ENCODE measurements at regions not wholly inside any gene's neighbourhood (a gene's known extent, or its start where the extent isn't known, plus 50 kb on each side); places are given as distances from the start of the nearest gene placed in this dataset.

DNA sequence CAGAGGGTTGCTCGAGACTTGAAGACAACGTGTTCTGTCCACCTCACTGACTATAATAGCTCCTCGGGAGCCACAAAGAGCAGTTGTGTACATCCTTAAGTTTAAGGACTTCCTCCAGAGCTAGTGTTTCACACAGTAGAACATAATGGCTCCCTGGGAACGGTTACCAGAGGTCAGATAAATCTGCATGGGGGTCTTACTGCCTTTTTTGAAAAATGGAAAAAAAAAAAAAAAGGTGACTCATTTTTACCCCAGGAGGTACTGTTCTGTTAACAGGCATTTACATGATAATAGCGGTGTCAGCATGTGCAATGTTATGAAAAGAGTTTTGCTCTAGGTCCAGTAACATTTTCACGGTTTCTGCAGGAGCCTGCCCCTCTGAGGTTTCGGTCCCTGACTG is 498.9 kb upstream of the WWC1 start:
- TF ChIP-seq, protein P1, sequence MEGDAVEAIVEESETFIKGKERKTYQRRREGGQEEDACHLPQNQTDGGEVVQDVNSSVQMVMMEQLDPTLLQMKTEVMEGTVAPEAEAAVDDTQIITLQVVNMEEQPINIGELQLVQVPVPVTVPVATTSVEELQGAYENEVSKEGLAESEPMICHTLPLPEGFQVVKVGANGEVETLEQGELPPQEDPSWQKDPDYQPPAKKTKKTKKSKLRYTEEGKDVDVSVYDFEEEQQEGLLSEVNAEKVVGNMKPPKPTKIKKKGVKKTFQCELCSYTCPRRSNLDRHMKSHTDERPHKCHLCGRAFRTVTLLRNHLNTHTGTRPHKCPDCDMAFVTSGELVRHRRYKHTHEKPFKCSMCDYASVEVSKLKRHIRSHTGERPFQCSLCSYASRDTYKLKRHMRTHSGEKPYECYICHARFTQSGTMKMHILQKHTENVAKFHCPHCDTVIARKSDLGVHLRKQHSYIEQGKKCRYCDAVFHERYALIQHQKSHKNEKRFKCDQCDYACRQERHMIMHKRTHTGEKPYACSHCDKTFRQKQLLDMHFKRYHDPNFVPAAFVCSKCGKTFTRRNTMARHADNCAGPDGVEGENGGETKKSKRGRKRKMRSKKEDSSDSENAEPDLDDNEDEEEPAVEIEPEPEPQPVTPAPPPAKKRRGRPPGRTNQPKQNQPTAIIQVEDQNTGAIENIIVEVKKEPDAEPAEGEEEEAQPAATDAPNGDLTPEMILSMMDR (IDR thresholded peaks at IDR 0.05; ENCODE audit: low read length), result no peak
- TF ChIP-seq EZH2 (IDR thresholded peaks at IDR 0.05; ENCODE audit: borderline replicate concordance, low read length), result no peak
- Histone ChIP-seq H3K27ac (ENCODE audit: low read depth, low read length, poor library complexity, severe bottlenecking) (no peak overlapping the region), H3K4me1 (ENCODE audit: insufficient read depth, low read length, severe bottlenecking) (no peaks in the 10 kb centered on the region), H3K36me3 (ENCODE audit: insufficient read depth, low read length) (no peaks in the 10 kb centered on the region), H3K79me2 (ENCODE audit: insufficient read depth, low read length) (no peaks in the 10 kb centered on the region), H2AFZ (ENCODE audit: low read length) (no peak overlapping the region), H3F3A (ENCODE audit: insufficient read depth, low read length) (no peaks in the 10 kb centered on the region), H3K9ac (ENCODE audit: low read length) (no peak overlapping the region), H3K9me3 (ENCODE audit: low read length) (no peaks in the 10 kb centered on the region), H3K4me3 (ENCODE audit: low read depth, low read length, poor library complexity, severe bottlenecking) (no peak overlapping the region), H3K9me2 (ENCODE audit: low read depth, low read length) (no peaks in the 10 kb centered on the region), H4K20me1 (ENCODE audit: insufficient read depth, low read length) (no peaks in the 10 kb centered on the region), H3K27me3 (ENCODE audit: insufficient read depth, low read length) (no peaks in the 10 kb centered on the region), H3K4me2 (ENCODE audit: low read length) (no peak overlapping the region)

DNA sequence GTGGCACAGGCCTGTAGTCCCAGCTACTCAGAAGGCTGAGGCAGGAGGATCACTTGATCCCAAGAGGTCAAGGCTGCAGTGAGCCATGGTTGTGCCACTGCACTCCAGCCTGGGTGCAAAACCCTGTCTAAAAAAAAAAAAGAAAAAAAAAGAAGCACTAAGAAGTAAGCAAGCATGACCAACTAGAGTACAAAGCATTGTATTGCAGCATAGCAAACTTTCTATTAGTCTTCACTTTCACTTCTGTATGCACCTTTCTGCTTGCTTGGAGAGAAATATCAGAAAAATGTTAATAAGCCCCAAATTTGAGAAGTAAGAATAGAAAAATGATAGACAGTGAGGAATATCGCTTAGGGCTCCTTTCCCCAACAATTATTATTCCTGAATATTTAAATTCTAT is 497.7 kb upstream of the WWC1 start:
- Histone ChIP-seq H3F3A (ENCODE audit: insufficient read depth, low read length) (no peaks in the 10 kb centered on the region), H3K4me2 (ENCODE audit: low read length) (no peak overlapping the region), H3K9ac (ENCODE audit: low read length) (no peak overlapping the region), H3K4me3 (ENCODE audit: low read depth, low read length, poor library complexity, severe bottlenecking) (no peak overlapping the region), H2AFZ (ENCODE audit: low read length) (no peak overlapping the region), H3K79me2 (ENCODE audit: insufficient read depth, low read length) (no peaks in the 10 kb centered on the region), H3K27me3 (ENCODE audit: insufficient read depth, low read length) (no peaks in the 10 kb centered on the region), H3K4me1 (ENCODE audit: insufficient read depth, low read length, severe bottlenecking) (no peaks in the 10 kb centered on the region), H4K20me1 (ENCODE audit: insufficient read depth, low read length) (no peaks in the 10 kb centered on the region), H3K9me2 (ENCODE audit: low read depth, low read length) (no peaks in the 10 kb centered on the region), H3K27ac (ENCODE audit: low read depth, low read length, poor library complexity, severe bottlenecking) (no peak overlapping the region), H3K36me3 (ENCODE audit: insufficient read depth, low read length) (no peaks in the 10 kb centered on the region), H3K9me3 (ENCODE audit: low read length) (no peaks in the 10 kb centered on the region)
- TF ChIP-seq EZH2 (IDR thresholded peaks at IDR 0.05; ENCODE audit: borderline replicate concordance, low read length), result no peak
- TF ChIP-seq, protein P1 (IDR thresholded peaks at IDR 0.05; ENCODE audit: low read length), result no peak

GRCh38 chr5:167794121-167794520 is 497.3 kb upstream of the WWC1 start:
- Histone ChIP-seq H4K20me1 (ENCODE audit: insufficient read depth, low read length) (no peaks in the 10 kb centered on the region), H3K4me2 (ENCODE audit: low read length) (no peak overlapping the region), H3K36me3 (ENCODE audit: insufficient read depth, low read length) (no peaks in the 10 kb centered on the region), H3K27ac (ENCODE audit: low read depth, low read length, poor library complexity, severe bottlenecking) (no peak overlapping the region), H3F3A (ENCODE audit: insufficient read depth, low read length) (no peaks in the 10 kb centered on the region), H3K4me3 (ENCODE audit: low read depth, low read length, poor library complexity, severe bottlenecking) (no peak overlapping the region), H3K4me1 (ENCODE audit: insufficient read depth, low read length, severe bottlenecking) (no peaks in the 10 kb centered on the region), H2AFZ (ENCODE audit: low read length) (no peak overlapping the region), H3K9ac (ENCODE audit: low read length) (no peak overlapping the region), H3K27me3 (ENCODE audit: insufficient read depth, low read length) (no peaks in the 10 kb centered on the region), H3K9me3 (ENCODE audit: low read length) (no peaks in the 10 kb centered on the region), H3K9me2 (ENCODE audit: low read depth, low read length) (no peaks in the 10 kb centered on the region), H3K79me2 (ENCODE audit: insufficient read depth, low read length) (no peaks in the 10 kb centered on the region)
- TF ChIP-seq, protein P1 (IDR thresholded peaks at IDR 0.05; ENCODE audit: low read length), result no peak
- TF ChIP-seq EZH2 (IDR thresholded peaks at IDR 0.05; ENCODE audit: borderline replicate concordance, low read length), result no peak
